Neural progenitor cell (in vitro differentiated cells): ENCODE measurements at regions not wholly inside any gene's neighbourhood (a gene's known extent, or its start where the extent isn't known, plus 50 kb on each side); places are given as distances from the start of the nearest gene placed in this dataset.

Experiments used
- DNase-seq: peaks from one replicate; pipeline ENCODE4 v3.0.0-alpha.2; 2016; ENCODE audit warnings: low spot score
- H2AFZ ChIP-seq: fragments of 200-600 bp; sonication (generic); replicated peaks from 2 replicates; pipeline ENCODE4 v1.6.1; 2016; ENCODE audit warnings: antibody characterized with exemption
- H3F3A ChIP-seq: fragments of 200-600 bp; sonication (generic); 2 replicates; pipeline ENCODE4 v1.6.1; 2016; ENCODE audit warnings: antibody characterized with exemption, low read depth
- H3K27ac ChIP-seq: fragments of 200-600 bp; sonication (generic); 2 replicates; pipeline ENCODE4 v1.5.1; 2016; ENCODE audit warnings: mild to moderate bottlenecking
- H3K27me3 ChIP-seq: fragments of 200-600 bp; sonication (generic); 2 replicates; pipeline ENCODE4 v1.6.1; 2016; ENCODE audit warnings: mild to moderate bottlenecking, moderate library complexity
- H3K36me3 ChIP-seq: fragments of 200-600 bp; sonication (generic); 2 replicates; pipeline ENCODE4 v1.5.1; 2016
- H3K4me1 ChIP-seq: fragments of 200-600 bp; sonication (generic); 2 replicates; pipeline ENCODE4 v1.6.1; 2016; ENCODE audit warnings: mixed run types
- H3K4me2 ChIP-seq: fragments of 200-600 bp; sonication (generic); 2 replicates; pipeline ENCODE4 v1.6.1; 2016
- H3K4me3 ChIP-seq: fragments of 200-600 bp; sonication (generic); 2 replicates; pipeline ENCODE4 v1.5.1; 2016
- H3K79me2 ChIP-seq: fragments of 200-600 bp; sonication (generic); 2 replicates; pipeline ENCODE4 v1.6.1; 2016; ENCODE audit warnings: low read depth
- H3K9ac ChIP-seq: fragments of 200-600 bp; sonication (generic); 2 replicates; pipeline ENCODE4 v1.6.1; 2016
- H3K9me3 ChIP-seq: fragments of 200-600 bp; sonication (generic); 2 replicates; pipeline ENCODE4 v1.5.1; 2016; ENCODE audit warnings: low read depth
- H4K20me1 ChIP-seq: fragments of 200-600 bp; sonication (generic); 2 replicates; pipeline ENCODE4 v1.6.1; 2016; ENCODE audit warnings: low read depth
- H3K27ac Mint-ChIP-seq: 3 replicates; pipeline ENCODE4 v1.8.0; 2021; ENCODE audit warnings: mixed read lengths
- H3K27me3 Mint-ChIP-seq: 2 replicates; pipeline ENCODE4 v1.8.0; 2022; ENCODE audit warnings: low read depth, mild to moderate bottlenecking, inconsistent platforms, moderate library complexity, mixed read lengths; ENCODE audit not compliant: insufficient read depth
- H3K36me3 Mint-ChIP-seq: 3 replicates; pipeline ENCODE4 v1.8.0; 2021; ENCODE audit warnings: mixed read lengths
- H3K4me1 Mint-ChIP-seq: 3 replicates; pipeline ENCODE4 v1.8.0; 2021; ENCODE audit warnings: mixed read lengths
- H3K4me3 Mint-ChIP-seq: 3 replicates; pipeline ENCODE4 v1.8.0; 2021; ENCODE audit warnings: mild to moderate bottlenecking, moderate library complexity, mixed read lengths
- H3K9me3 Mint-ChIP-seq: 3 replicates; pipeline ENCODE4 v1.8.0; 2020; ENCODE audit warnings: mixed read lengths
- CTCF ChIP-seq: fragments of 200-600 bp; sonication (generic); IDR thresholded peaks from 2 replicates; pipeline ENCODE4 v1.5.1; 2017; ENCODE audit warnings: antibody characterized with exemption, mild to moderate bottlenecking
- EZH2 ChIP-seq: fragments of 200-600 bp; sonication (generic); IDR thresholded peaks from 2 replicates; pipeline ENCODE4 v1.6.1; 2017; ENCODE audit warnings: antibody characterized with exemption, mild to moderate bottlenecking, moderate library complexity
- EZH2phosphoT487 ChIP-seq: fragments of 200-600 bp; sonication (generic); IDR thresholded peaks from 2 replicates; pipeline ENCODE4 v1.6.1; 2017; ENCODE audit warnings: antibody characterized with exemption

GRCh38 chr5:15002791-15003190 is 131.2 kb upstream of the ANKH start:
- H4K20me1 ChIP-seq = no peaks in the 10 kb centered on the region
- H3K27ac ChIP-seq = no peak overlapping the region
- H2AFZ ChIP-seq = no peak overlapping the region
- peaks cover 5% of the 10 kb centered on the region for H3K27me3 Mint-ChIP-seq
- H3K27ac Mint-ChIP-seq = no peak overlapping the region
- no peaks in the 10 kb centered on the region for H3K36me3 Mint-ChIP-seq
- TF ChIP-seq CTCF (no peak), EZH2phosphoT487 (no peak), EZH2 (no peak)
- H3K4me3 Mint-ChIP-seq = no peak overlapping the region
- no peak overlapping the region for H3K4me2 ChIP-seq
- peaks cover 7% of the 10 kb centered on the region for H3K9me3 ChIP-seq
- no peaks in the 10 kb centered on the region for H3K4me1 ChIP-seq
- peaks cover 8% of the 10 kb centered on the region for H3K9me3 Mint-ChIP-seq
- H3K27me3 ChIP-seq = no peaks in the 10 kb centered on the region
- no peak overlapping the region for H3K9ac ChIP-seq
- H3K36me3 ChIP-seq = no peaks in the 10 kb centered on the region
- no peak overlapping the region for H3K4me3 ChIP-seq
- no peak for DNase-seq
- H3F3A ChIP-seq = no peaks in the 10 kb centered on the region
- H3K79me2 ChIP-seq = no peaks in the 10 kb centered on the region
- no peaks in the 10 kb centered on the region for H3K4me1 Mint-ChIP-seq

GRCh38 chr5:15002173-15002572 is 130.6 kb upstream of the ANKH start:
- H3K36me3 ChIP-seq = no peaks in the 10 kb centered on the region
- no peaks in the 10 kb centered on the region for H3K4me1 Mint-ChIP-seq
- no peak overlapping the region for H3K9ac ChIP-seq
- no peak for DNase-seq
- no peak overlapping the region for H3K27ac ChIP-seq
- H3K27me3 Mint-ChIP-seq = peaks cover 5% of the 10 kb centered on the region
- no peak overlapping the region for H3K27ac Mint-ChIP-seq
- no peaks in the 10 kb centered on the region for H3K27me3 ChIP-seq
- H3K4me2 ChIP-seq = no peak overlapping the region
- no peaks in the 10 kb centered on the region for H4K20me1 ChIP-seq
- peaks cover 8% of the 10 kb centered on the region for H3K9me3 Mint-ChIP-seq
- H2AFZ ChIP-seq = no peak overlapping the region
- H3K9me3 ChIP-seq = peaks cover 7% of the 10 kb centered on the region
- H3K4me3 ChIP-seq = no peak overlapping the region
- no peaks in the 10 kb centered on the region for H3F3A ChIP-seq
- H3K4me1 ChIP-seq = no peaks in the 10 kb centered on the region
- no peaks in the 10 kb centered on the region for H3K79me2 ChIP-seq
- no peaks in the 10 kb centered on the region for H3K36me3 Mint-ChIP-seq
- TF ChIP-seq EZH2 (no peak), CTCF (no peak), EZH2phosphoT487 (no peak)
- no peak overlapping the region for H3K4me3 Mint-ChIP-seq

- Mint-ChIP-seq H3K4me1 (no peaks in the 10 kb centered on the region), H3K9me3 (peaks cover 8% of the 10 kb centered on the region), H3K36me3 (no peaks in the 10 kb centered on the region)
These were observed 129.9 kb upstream of the ANKH start for GRCh38 chr5:15001517-15001916.

More at GRCh38 chr5:15001517-15001916, 129.9 kb upstream of the ANKH start:
- H3K4me3 ChIP-seq = no peak overlapping the region
- peaks cover 7% of the 10 kb centered on the region for H3K9me3 ChIP-seq
- DNase-seq = no peak
- no peaks in the 10 kb centered on the region for H3F3A ChIP-seq
- no peak overlapping the region for H3K4me2 ChIP-seq
- H3K36me3 ChIP-seq = no peaks in the 10 kb centered on the region
- no peaks in the 10 kb centered on the region for H3K27me3 ChIP-seq
- H3K27ac ChIP-seq = no peak overlapping the region
- H3K27me3 Mint-ChIP-seq = peaks cover 5% of the 10 kb centered on the region
- H3K4me1 ChIP-seq = no peaks in the 10 kb centered on the region
- H3K27ac Mint-ChIP-seq = no peak overlapping the region
- no peak overlapping the region for H3K9ac ChIP-seq
- no peak overlapping the region for H2AFZ ChIP-seq
- no peaks in the 10 kb centered on the region for H3K79me2 ChIP-seq
- no peaks in the 10 kb centered on the region for H4K20me1 ChIP-seq
- H3K4me3 Mint-ChIP-seq = no peak overlapping the region
- TF ChIP-seq CTCF = no peak
- TF ChIP-seq EZH2phosphoT487 = no peak
- TF ChIP-seq EZH2 = no peak
